Epithelial cell of proximal tubule (primary cell): ENCODE measurements at regions not wholly inside any gene's neighbourhood (a gene's known extent, or its start where the extent isn't known, plus 50 kb on each side); places are given as distances from the start of the nearest gene placed in this dataset.

Experiments used
- DNase-seq: peaks from one replicate; pipeline ENCODE4 v3.0.0-alpha.2; 2011; ENCODE audit warnings: low read depth
- H3K4me3 ChIP-seq: 2 replicates; pipeline ENCODE4 v1.5.1; 2011; ENCODE audit warnings: low read depth, mild to moderate bottlenecking, low read length
- TF ChIP-seq, protein P1 (sequence below): conservative IDR thresholded peaks from 2 replicates; pipeline ENCODE4 v1.5.1; 2012; ENCODE audit warnings: low read depth, mild to moderate bottlenecking, low read length

DNA sequence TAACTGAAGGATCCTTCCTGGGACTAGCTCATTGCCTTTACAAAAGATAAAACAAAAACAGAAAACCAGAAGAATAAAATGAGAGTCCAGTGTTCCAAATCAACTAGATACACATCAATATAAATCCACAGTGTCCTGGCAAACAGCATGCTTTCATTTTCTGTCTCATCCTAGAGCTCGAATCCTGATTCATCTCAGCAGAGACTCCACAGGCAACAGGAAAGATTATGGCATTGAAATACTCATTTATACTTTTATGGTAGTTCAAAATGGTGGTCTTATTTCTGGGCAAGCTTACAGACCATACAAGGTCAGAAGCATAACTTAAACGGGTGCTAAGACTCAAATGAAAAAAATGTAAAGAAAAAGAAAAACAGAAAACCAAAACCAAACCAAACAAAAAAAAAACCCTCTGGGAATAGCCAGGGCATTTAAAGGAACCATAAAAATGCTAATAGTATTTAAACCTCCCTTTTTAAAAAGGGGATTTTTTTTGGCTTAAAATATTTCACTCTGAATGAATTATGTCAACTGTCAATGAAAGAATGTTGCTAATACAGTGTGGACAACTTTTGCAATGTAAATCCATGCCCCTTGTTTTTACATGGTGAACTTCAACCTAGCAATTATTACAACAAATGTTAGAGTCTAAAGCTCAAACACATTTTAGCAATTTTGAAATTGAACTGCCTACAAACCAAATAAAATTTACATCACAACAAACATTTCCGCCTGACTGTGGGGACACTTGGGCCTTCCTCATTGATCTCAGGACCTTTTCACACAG, 57.9 kb downstream of the GPR101 start:
- no peak for DNase-seq
- H3K4me3 ChIP-seq = no peak overlapping the region
- TF ChIP-seq, protein P1, sequence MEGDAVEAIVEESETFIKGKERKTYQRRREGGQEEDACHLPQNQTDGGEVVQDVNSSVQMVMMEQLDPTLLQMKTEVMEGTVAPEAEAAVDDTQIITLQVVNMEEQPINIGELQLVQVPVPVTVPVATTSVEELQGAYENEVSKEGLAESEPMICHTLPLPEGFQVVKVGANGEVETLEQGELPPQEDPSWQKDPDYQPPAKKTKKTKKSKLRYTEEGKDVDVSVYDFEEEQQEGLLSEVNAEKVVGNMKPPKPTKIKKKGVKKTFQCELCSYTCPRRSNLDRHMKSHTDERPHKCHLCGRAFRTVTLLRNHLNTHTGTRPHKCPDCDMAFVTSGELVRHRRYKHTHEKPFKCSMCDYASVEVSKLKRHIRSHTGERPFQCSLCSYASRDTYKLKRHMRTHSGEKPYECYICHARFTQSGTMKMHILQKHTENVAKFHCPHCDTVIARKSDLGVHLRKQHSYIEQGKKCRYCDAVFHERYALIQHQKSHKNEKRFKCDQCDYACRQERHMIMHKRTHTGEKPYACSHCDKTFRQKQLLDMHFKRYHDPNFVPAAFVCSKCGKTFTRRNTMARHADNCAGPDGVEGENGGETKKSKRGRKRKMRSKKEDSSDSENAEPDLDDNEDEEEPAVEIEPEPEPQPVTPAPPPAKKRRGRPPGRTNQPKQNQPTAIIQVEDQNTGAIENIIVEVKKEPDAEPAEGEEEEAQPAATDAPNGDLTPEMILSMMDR = no peak

DNA sequence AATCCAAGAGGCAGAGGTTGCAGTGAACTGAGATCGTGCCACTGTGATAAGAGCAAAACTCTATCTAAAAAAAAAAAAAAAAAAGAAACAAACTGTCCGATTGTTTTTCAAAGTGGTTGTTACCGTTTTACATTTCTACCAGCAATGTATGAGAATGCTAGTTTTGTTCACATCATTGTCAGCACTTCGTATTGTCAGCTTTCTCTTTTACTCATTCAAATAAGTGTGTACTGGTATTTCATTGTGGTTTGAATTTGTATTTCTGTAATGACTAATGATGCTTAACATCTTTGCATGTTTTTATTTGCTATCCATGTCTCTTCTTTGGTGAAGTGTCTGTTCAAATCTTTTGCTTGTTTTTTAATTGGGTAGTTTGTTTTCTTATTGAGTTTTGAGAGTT, 65.8 kb downstream of the GPR101 start:
- no peak for DNase-seq
- TF ChIP-seq, protein P1 = no peak
- no peak overlapping the region for H3K4me3 ChIP-seq

DNA sequence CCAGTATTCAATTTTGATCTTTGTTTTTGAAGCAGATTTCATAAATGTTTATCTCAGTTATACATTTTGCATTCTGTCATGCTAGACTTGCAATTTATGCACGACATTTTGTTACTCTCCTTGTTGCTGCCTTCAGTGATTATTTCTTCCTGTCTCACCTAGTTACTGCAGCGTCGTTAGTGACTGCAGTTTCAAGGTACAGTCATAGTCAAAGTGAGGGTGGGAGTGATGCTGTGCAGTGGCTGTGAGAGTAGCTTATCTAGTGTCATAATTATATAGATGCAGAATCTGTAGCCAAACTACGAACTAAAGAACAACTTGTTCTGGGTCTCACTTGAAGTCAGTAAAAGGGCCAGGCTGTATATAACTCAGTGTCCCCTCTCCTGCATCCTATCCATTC, 69.8 kb downstream of the GPR101 start:
- DNase-seq = no peak
- TF ChIP-seq, protein P1 = no peak
- H3K4me3 ChIP-seq = no peak overlapping the region

DNA sequence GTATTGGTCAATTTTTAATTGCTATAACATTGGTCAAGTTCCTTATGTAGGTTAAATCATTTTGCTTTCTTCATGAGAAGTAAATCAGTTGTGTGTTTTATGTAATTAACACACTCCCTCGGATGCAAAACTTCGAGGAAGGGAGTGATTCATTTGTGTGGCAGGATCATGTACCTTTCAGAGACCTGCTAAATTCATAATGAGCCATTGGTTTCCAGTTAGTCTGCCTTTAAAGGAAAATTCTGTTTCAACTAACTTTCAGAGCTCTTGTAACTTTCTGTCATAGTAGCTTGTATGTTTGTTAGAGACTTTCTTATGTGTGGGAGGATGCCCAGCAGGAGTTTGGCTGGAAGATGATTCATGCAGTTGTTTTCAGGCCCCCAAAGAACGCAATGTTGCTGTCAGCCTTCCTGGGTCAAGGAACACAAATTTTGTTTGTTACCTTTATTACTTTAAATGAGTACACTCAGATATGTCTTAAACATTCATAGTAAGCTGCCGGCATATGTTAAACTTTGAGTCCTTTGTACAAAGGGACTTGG, 72.1 kb downstream of the GPR101 start:
- no peak overlapping the region for H3K4me3 ChIP-seq
- DNase-seq = no peak
- TF ChIP-seq, protein P1 = no peak

DNA sequence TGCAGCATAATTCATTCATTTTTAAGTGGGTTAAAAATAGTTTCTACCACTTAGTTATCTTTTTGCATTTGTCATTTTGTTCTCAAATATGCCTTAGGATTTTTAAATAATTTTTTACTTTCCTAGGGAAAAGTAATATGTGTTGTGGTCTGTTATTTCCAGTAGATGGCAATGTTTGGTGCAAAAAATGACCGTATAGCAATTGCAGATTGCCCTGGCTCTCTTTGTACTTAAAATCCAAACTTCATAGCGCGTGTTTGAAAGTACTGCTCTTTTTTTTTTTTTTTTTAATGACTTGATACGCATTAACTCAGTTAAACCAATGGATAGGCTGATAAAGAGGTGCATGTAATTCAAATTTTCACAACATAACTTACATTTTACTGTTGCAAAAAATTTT, 74.4 kb upstream of the RBMX start:
- TF ChIP-seq, protein P1 = peak; percentile 52
- H3K4me3 ChIP-seq = no peak overlapping the region
- DNase-seq = no peak

DNA sequence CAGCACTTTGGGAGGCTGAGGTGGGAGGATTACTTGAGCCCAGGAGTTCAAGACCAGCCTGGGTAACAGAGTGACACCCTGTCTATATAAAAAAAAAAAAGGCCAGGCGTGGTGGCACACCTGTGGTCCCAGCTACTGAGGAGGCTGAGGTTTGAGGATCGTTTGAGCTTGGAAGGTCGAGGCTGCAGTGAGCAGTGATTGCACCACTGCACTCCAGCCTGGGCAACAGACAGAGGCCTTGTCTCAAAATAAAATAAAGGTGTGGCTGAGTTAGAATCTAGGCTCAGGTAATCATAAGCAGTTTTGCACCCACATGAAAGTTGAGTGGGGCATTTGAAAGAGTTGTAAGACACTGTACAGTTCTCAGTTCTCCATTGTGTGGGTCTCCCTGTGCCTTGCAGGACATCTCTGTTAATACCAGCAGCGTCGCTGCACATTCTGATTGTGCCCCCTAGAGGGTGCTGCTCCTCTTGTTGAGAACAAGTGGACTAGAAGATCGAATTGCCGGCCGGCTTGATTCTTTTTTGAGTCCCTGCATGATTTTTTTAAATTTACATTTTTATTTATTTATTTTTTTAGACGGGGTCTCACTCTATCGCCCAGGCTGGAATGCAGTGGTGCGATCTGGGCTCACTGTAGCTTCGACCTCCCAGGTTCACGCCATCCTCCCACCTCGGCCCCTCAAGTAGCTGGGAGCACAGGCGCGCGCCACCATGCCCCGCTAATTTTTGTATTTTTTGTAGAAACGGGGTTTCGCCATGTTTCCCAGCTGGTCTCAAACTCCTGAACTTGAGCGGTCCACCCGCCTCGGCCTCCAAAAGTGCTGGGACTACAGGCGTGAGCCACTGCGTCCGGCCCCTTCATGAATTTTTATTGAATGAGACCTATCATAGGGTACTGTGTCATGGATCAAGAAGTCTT, 73.6 kb upstream of the RBMX start:
- DNase-seq = peak; percentile 15
- H3K4me3 ChIP-seq = no peak overlapping the region
- TF ChIP-seq, protein P1 = peak; percentile 68
